ENCODE measurements at regions not wholly inside any gene's neighbourhood (a gene's known extent, or its start where the extent isn't known, plus 50 kb on each side); places are given as distances from the start of the nearest gene placed in this dataset.

DNA sequence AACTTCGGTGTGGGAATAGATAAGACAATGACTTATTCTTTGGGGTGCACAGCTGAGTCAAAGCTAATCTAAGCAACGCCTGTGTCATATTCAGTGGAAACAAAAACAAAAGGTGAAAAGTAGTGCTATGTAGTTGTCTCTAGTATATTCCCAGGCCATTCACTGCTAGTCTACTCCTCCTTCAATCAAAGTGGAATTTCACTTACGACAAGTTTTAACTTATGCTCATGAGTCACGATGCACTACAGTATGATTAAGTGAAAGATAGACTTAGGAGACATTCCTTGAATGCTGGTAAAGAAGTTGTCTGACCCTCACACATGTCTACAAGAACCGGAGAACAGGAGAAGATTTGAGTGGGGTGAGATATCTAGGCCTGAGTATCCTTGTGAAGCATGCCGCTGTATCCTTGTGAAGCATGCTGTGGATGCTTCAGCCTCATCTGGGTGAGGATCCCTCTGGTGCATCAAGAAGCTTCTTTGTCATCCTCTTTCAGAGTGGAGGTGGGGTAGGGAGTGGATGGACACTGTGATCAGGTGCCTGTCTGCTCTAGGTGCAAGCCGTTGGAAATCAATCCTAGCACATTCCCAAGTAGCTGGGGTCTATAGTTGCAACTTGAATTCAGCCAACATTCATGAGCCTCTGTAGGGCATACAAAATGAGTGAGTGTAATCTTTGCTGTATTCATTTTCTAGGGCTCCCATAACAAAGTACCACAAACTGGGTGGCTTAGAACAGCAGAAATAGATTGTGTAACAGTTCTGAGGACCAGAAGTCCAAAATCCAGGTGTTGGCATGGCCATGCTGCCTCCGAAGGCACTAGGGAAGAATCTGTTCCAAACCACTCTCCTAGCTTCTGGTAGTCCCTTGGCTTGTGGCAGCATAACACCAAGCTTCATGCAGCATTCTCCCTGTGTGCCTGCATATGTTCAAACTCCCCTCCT, 173.5 kb upstream of the FN1 start:
- Histone ChIP-seq H3K4me1 (no peaks in the 10 kb centered on the region), H3K27me3 (ENCODE audit: low read depth) (no peaks in the 10 kb centered on the region), H3K36me3 (replicated peaks) (no peaks in the 10 kb centered on the region), H3K4me3 (no peak overlapping the region), H3K9me3 (no peaks in the 10 kb centered on the region)
- in situ Hi-C loops (cut with MboI; ENCODE audit: low sequenced_read_pairs), result no loop called here
- no peak for DNase-seq (ENCODE audit: low spot score in 2 of 2)

DNA sequence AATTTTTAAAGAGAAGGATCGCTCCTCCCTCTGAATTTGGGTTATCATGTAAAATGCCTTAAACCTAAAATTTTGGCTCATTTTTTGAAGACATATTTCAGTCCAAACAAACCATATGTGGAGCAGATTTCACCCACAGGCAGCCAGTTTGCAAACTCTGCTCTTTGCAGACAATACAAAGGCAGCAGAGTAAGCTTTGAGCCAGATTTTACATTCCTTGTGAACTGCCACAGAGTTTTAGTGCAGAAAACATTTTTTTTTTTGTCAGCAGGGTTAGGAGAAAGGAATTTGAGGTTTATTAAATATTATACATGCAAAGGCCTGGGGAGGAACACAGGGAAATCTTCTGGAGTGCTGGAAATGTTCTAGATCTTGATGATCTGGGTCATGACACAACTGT, 171.9 kb upstream of the FN1 start:
- Histone ChIP-seq H3K4me3 (no peak overlapping the region), H3K4me1 (no peaks in the 10 kb centered on the region)
- in situ Hi-C loops (cut with MboI; ENCODE audit: low sequenced_read_pairs), result no loop called here

DNA sequence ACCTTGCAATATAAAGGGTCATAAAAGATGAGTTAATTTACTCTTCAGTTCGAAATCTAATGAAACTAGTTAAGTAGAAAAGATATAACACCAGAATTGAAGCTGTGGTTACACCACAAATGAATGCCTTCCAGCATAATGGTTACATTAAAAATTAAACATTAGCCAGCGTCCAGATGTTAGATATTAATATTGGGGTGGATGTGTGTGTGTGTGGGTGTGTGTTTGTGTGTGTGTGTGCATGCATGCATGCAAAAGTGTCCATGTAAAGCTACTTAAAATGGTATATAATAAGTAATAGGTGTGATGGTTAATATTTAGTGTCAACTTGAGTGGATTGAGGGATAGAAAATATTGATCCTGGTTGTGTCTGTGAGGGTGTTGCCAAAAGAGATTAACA, 170.4 kb upstream of the FN1 start:
- Histone ChIP-seq H3K9me3 (no peaks in the 10 kb centered on the region), H3K36me3 (replicated peaks) (no peaks in the 10 kb centered on the region), H3K27me3 (ENCODE audit: low read depth) (no peaks in the 10 kb centered on the region), H3K4me3 (no peak overlapping the region), H3K4me1 (no peaks in the 10 kb centered on the region)
- in situ Hi-C loops (cut with MboI; ENCODE audit: low sequenced_read_pairs), result no loop called here
- DNase-seq (ENCODE audit: low spot score in 2 of 2), result no peak

More for the DNA sequence above, 171.9 kb upstream of the FN1 start:
- no peak for DNase-seq (ENCODE audit: low spot score in 2 of 2)
- H3K9me3 ChIP-seq, result no peaks in the 10 kb centered on the region
- H3K27me3 ChIP-seq (ENCODE audit: low read depth), result no peaks in the 10 kb centered on the region
- no peaks in the 10 kb centered on the region for H3K36me3 ChIP-seq (replicated peaks)

GRCh38 chr2:215605214-215605613, 169.3 kb upstream of the FN1 start:
- Histone ChIP-seq H3K4me3 (no peak overlapping the region), H3K9me3 (no peaks in the 10 kb centered on the region), H3K36me3 (replicated peaks) (no peaks in the 10 kb centered on the region), H3K27me3 (ENCODE audit: low read depth) (no peaks in the 10 kb centered on the region), H3K4me1 (no peaks in the 10 kb centered on the region)
- in situ Hi-C loops (cut with MboI; ENCODE audit: low sequenced_read_pairs), result no loop called here
- no peak for DNase-seq (ENCODE audit: low spot score in 2 of 2)

DNA sequence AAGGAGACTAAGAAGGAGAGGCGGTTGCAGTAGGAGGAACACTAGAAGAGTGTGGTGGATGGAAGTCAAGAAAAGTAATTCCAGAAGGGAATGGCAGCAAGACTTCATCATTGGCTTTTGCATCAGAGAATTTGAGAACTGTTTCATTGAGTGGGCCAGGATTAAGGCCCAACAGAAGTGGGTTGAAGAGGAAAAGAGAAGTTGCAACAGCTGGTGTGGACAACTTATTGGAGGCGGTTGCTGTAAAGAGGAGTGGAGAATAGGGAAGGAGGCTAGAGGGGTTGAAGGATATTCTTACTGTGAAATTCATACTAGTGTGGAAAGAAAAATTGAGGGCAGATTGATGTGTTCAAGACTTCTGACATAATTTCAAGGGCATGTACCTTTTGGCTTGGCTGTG, 168.7 kb upstream of the FN1 start:
- no peaks in the 10 kb centered on the region for H3K4me1 ChIP-seq
- no peaks in the 10 kb centered on the region for H3K36me3 ChIP-seq (replicated peaks)
- no peak overlapping the region for H3K4me3 ChIP-seq
- H3K27me3 ChIP-seq (ENCODE audit: low read depth), result no peaks in the 10 kb centered on the region
- in situ Hi-C loops (cut with MboI; ENCODE audit: low sequenced_read_pairs), result no loop called here
- no peak for DNase-seq (ENCODE audit: low spot score in 2 of 2)
- H3K9me3 ChIP-seq, result no peaks in the 10 kb centered on the region

DNA sequence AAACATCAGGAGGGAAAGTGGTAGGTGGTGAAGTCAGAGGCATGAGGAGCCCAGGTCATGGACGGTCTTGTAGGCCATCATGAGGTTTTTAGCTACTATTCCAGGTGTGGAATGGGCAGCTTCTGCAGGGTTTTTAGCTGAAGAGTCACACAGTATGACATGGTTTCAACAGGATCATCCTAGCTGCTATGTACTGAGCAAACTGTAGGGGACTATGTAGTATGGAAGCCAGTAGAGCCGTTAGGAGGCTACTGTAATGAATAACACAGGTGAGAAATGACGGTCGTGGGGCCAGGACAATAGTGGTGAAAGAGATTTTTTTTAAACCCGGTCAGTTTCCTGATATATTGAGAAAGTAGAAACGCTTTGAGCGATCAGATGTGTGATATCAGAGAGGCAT, 167.6 kb upstream of the FN1 start:
- Histone ChIP-seq H3K4me1 (no peaks in the 10 kb centered on the region), H3K4me3 (no peak overlapping the region), H3K9me3 (no peaks in the 10 kb centered on the region), H3K36me3 (replicated peaks) (no peaks in the 10 kb centered on the region), H3K27me3 (ENCODE audit: low read depth) (no peaks in the 10 kb centered on the region)
- in situ Hi-C loops (cut with MboI; ENCODE audit: low sequenced_read_pairs), result no loop called here
- no peak for DNase-seq (ENCODE audit: low spot score in 2 of 2)

DNA sequence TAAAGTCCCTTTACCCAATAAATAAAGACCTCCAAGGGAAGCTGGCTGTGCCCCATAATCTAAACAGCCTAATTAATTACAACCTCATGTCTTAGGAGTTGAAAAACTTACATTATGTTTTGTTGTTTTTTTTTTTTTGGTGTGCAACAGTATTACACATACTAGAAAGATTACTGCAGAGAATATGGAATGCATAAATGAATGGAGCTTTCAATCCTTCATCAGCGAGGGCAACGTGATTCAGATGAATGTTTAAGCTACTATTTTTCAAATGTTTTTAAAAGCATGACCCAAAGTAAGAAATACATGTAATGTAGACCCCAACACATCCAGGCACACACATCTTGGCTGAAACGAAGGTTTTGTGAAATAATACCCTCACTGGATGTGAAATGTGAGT, 167.1 kb upstream of the FN1 start:
- in situ Hi-C loops (cut with MboI; ENCODE audit: low sequenced_read_pairs), result no loop called here
- no peaks in the 10 kb centered on the region for H3K27me3 ChIP-seq (ENCODE audit: low read depth)
- H3K36me3 ChIP-seq (replicated peaks), result no peaks in the 10 kb centered on the region
- no peak overlapping the region for H3K4me3 ChIP-seq
- no peaks in the 10 kb centered on the region for H3K4me1 ChIP-seq
- no peak for DNase-seq (ENCODE audit: low spot score in 2 of 2)
- no peaks in the 10 kb centered on the region for H3K9me3 ChIP-seq

DNA sequence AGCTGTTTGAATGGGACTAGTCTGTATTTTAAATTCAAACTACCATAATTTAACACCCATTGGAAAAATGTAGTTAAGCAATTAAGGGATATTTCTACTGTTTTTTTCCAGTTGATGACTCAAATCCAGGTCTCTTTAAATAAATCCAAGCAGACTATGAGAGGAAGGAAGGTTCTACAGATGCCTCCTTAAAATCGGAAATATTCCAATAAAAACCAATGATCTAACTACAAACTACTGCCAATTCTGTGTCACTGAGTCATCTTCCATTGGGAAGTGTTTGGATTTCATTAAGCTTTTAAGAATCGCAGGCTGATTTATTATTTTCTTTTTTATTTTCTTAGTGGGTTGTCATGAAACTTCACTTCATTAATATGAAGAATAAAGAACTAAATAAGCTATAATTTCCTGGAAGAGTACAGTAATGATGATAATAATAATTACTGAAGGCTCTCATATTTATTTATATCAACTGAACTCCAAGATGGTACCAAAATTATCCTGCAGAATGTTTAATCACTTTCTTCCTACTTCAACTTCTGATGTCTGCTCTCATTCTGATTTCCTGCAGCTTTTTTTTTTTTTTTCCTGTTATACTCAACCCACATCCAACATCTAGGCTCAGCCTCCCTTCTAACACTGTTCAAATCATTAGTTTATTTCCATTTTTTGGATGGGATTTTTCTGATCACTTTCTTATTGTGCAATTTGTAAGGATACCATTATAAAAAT, 166.3 kb upstream of the FN1 start:
- in situ Hi-C loops (cut with MboI; ENCODE audit: low sequenced_read_pairs), result no loop called here
- Histone ChIP-seq H3K4me3 (no peak overlapping the region), H3K9me3 (no peaks in the 10 kb centered on the region), H3K4me1 (0 out of 2 replicates have a peak, but pooled peaks cover 3% of the 10 kb centered on the region), H3K36me3 (replicated peaks) (no peaks in the 10 kb centered on the region), H3K27me3 (ENCODE audit: low read depth) (no peaks in the 10 kb centered on the region)
- DNase-seq (ENCODE audit: low spot score in 2 of 2), result no peak

- Histone ChIP-seq H3K4me1 (0 out of 2 replicates have a peak, but pooled peaks cover 3% of the 10 kb centered on the region), H3K4me3 (no peak overlapping the region), H3K9me3 (no peaks in the 10 kb centered on the region), H3K27me3 (ENCODE audit: low read depth) (no peaks in the 10 kb centered on the region), H3K36me3 (replicated peaks) (no peaks in the 10 kb centered on the region)
- no peak for DNase-seq (ENCODE audit: low spot score in 2 of 2)
- in situ Hi-C loops (cut with MboI; ENCODE audit: low sequenced_read_pairs), result no loop called here
Measured at GRCh38 chr2:215601526-215601925, 165.7 kb upstream of the FN1 start.

DNA sequence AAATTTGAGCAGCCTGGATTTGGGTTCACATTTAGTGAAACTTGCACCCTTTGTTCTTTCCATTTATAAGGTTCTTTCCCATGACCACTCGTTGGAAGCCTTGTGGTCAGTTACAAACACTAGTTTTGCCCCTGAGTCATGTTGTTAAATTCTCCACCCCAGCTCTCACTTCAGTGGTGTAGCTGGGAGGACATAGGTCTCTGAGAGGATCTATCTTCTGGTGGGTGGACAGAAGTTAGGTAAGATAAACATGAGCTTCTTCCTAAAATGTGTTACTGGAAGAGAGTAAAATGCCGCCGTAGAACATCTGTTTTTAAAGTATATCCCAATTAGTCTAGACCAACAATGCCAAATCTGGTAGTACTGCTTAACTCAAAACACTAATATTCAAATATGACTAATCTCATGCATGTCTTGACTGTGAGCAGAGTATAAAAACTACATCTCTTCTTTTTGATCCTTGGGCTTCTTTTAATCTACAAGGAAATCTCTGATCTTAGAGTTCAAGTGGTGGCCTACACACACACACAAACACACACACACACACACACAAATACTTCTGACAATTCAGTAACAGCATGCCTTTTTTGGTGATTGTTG, 162.6 kb upstream of the FN1 start:
- no peaks in the 10 kb centered on the region for H3K27me3 ChIP-seq (ENCODE audit: low read depth)
- in situ Hi-C loops (cut with MboI; ENCODE audit: low sequenced_read_pairs), result no loop called here
- H3K36me3 ChIP-seq (replicated peaks), result no peaks in the 10 kb centered on the region
- no peak for DNase-seq (ENCODE audit: low spot score in 2 of 2)
- H3K9me3 ChIP-seq, result no peaks in the 10 kb centered on the region
- H3K4me1 ChIP-seq, result 0 out of 2 replicates have a peak, but pooled peaks cover 3% of the 10 kb centered on the region
- H3K4me3 ChIP-seq, result no peak overlapping the region

- no peak for DNase-seq (ENCODE audit: low spot score in 2 of 2)
- no peak overlapping the region for H3K4me3 ChIP-seq
- in situ Hi-C loops (cut with MboI; ENCODE audit: low sequenced_read_pairs), result no loop called here
- H3K9me3 ChIP-seq, result no peaks in the 10 kb centered on the region
- no peaks in the 10 kb centered on the region for H3K27me3 ChIP-seq (ENCODE audit: low read depth)
- no peaks in the 10 kb centered on the region for H3K36me3 ChIP-seq (replicated peaks)
- H3K4me1 ChIP-seq, result 0 out of 2 replicates have a peak, but pooled peaks cover 3% of the 10 kb centered on the region
Measured at GRCh38 chr2:215597577-215597976, 161.7 kb upstream of the FN1 start.

DNA sequence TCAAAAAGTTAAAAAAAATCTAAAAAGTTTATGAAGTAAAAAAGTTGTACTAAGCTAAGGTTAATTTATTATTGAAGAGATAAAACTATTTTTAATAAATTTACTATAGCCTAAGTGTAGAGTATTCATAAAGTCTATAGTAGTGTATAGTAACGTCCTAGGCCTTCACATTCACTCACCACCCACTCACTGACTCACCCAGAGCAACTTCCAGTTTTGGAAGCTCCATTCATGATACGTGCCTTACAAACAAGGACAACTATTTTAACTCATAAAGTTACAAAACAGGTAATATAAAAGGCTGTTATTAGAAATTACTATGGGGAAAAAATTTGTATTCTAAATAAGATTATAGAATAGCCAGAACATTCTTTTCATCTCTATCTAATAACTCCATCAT, 158.9 kb upstream of the FN1 start:
- DNase-seq (ENCODE audit: low spot score in 2 of 2), result no peak
- in situ Hi-C loops (cut with MboI; ENCODE audit: low sequenced_read_pairs), result no loop called here

GRCh38 chr2:215590010-215590745, 154.3 kb upstream of the FN1 start:
- DNase-seq (ENCODE audit: low spot score in 2 of 2), result no peak
- Histone ChIP-seq H3K4me3 (no peak overlapping the region), H3K4me1 (no peaks in the 10 kb centered on the region), H3K36me3 (replicated peaks) (no peaks in the 10 kb centered on the region), H3K9me3 (no peaks in the 10 kb centered on the region), H3K27me3 (ENCODE audit: low read depth) (no peaks in the 10 kb centered on the region)
- in situ Hi-C loops (cut with MboI; ENCODE audit: low sequenced_read_pairs), result no loop called here

More for the DNA sequence above, 158.9 kb upstream of the FN1 start:
- no peak overlapping the region for H3K4me3 ChIP-seq
- H3K9me3 ChIP-seq, result no peaks in the 10 kb centered on the region
- no peaks in the 10 kb centered on the region for H3K27me3 ChIP-seq (ENCODE audit: low read depth)
- H3K4me1 ChIP-seq, result 0 out of 2 replicates have a peak, but pooled peaks cover 3% of the 10 kb centered on the region
- H3K36me3 ChIP-seq (replicated peaks), result no peaks in the 10 kb centered on the region

Measured in HAP-1 (cell line).